ENCODE measurements at regions not wholly inside any gene's neighbourhood (a gene's known extent, or its start where the extent isn't known, plus 50 kb on each side); places are given as distances from the start of the nearest gene placed in this dataset.

- DNase-seq (ENCODE audit: low spot score): no peak
- in situ Hi-C loops (cut with MboI; ENCODE audit: low sequenced_read_pairs, unreplicated experiment): no loop called here
- no peak for TF ChIP-seq CTCF (IDR thresholded peaks at IDR 0.05; ENCODE audit: borderline replicate concordance, control extremely low read depth, extremely low read depth, insufficient read depth, missing control alignments)
These were observed 135.3 kb downstream of the ACKR3 start for GRCh38 chr2:236704887-236705286.

- no peak for DNase-seq (ENCODE audit: low spot score)
- TF ChIP-seq CTCF (IDR thresholded peaks at IDR 0.05; ENCODE audit: borderline replicate concordance, control extremely low read depth, extremely low read depth, insufficient read depth, missing control alignments): no peak
- in situ Hi-C loops (cut with MboI; ENCODE audit: low sequenced_read_pairs, unreplicated experiment): no loop called here
These were observed 135.9 kb downstream of the ACKR3 start for GRCh38 chr2:236705295-236706105.

- no peak for TF ChIP-seq CTCF (IDR thresholded peaks at IDR 0.05; ENCODE audit: borderline replicate concordance, control extremely low read depth, extremely low read depth, insufficient read depth, missing control alignments)
- in situ Hi-C loops (cut with MboI; ENCODE audit: low sequenced_read_pairs, unreplicated experiment): no loop called here
- DNase-seq (ENCODE audit: low spot score): no peak
These were observed 136.7 kb downstream of the ACKR3 start for GRCh38 chr2:236706288-236706687.

- TF ChIP-seq CTCF (IDR thresholded peaks at IDR 0.05; ENCODE audit: borderline replicate concordance, control extremely low read depth, extremely low read depth, insufficient read depth, missing control alignments): no peak
- no peak for DNase-seq (ENCODE audit: low spot score)
- in situ Hi-C loops (cut with MboI; ENCODE audit: low sequenced_read_pairs, unreplicated experiment): no loop called here
These were observed 137.2 kb downstream of the ACKR3 start for GRCh38 chr2:236706803-236707202.

GRCh38 chr2:236711440-236711839, 141.8 kb downstream of the ACKR3 start:
- no peak for DNase-seq (ENCODE audit: low spot score)
- in situ Hi-C loops (cut with MboI; ENCODE audit: low sequenced_read_pairs, unreplicated experiment): no loop called here
- TF ChIP-seq CTCF (IDR thresholded peaks at IDR 0.05; ENCODE audit: borderline replicate concordance, control extremely low read depth, extremely low read depth, insufficient read depth, missing control alignments): no peak

- DNase-seq (ENCODE audit: low spot score): no peak
- in situ Hi-C loops (cut with MboI; ENCODE audit: low sequenced_read_pairs, unreplicated experiment): no loop called here
These were observed 142.7 kb downstream of the ACKR3 start for GRCh38 chr2:236712304-236712703.

More at GRCh38 chr2:236712304-236712703, 142.7 kb downstream of the ACKR3 start:
- TF ChIP-seq CTCF (IDR thresholded peaks at IDR 0.05; ENCODE audit: borderline replicate concordance, control extremely low read depth, extremely low read depth, insufficient read depth, missing control alignments): no peak

Measured in GM13976 (cell line).